OCI-LY3 (cell line): ENCODE measurements at regions not wholly inside any gene's neighbourhood (a gene's known extent, or its start where the extent isn't known, plus 50 kb on each side); places are given as distances from the start of the nearest gene placed in this dataset.

Experiments used
- H2AFZ ChIP-seq: fragments of 200-600, 300-600 bp; shearing (Covaris generic); 2 replicates; pipeline ENCODE4 v1.6.0; 2014; ENCODE audit warnings: antibody characterized with exemption, low read depth, low read length
- H3K27ac ChIP-seq: fragments of 200-600, 300-600 bp; sonication (generic); 2 replicates; pipeline ENCODE4 v1.5.1; 2014; ENCODE audit warnings: mild to moderate bottlenecking, low read length, moderate library complexity, mixed read lengths
- H3K27me3 ChIP-seq: fragments of 200-600, 300-600 bp; sonication (generic); 2 replicates; pipeline ENCODE4 v1.6.1; 2014; ENCODE audit warnings: low read depth, low read length, mixed read lengths
- H3K36me3 ChIP-seq: fragments of 200-600, 300-600 bp; sonication (generic); replicated peaks from 2 replicates; pipeline ENCODE3; 2014; ENCODE audit warnings: low read depth, low read length, mixed read lengths
- H3K4me1 ChIP-seq: fragments of 300-600, 200-600 bp; sonication (generic); 2 replicates; pipeline ENCODE4 v1.6.1; 2014; ENCODE audit warnings: low read length, mixed read lengths
- H3K4me2 ChIP-seq: fragments of 200-600, 300-600 bp; sonication (generic); 2 replicates; pipeline ENCODE4 v1.6.1; 2014; ENCODE audit warnings: low read length, mixed read lengths
- H3K4me3 ChIP-seq: fragments of 300-600, 200-600 bp; sonication (generic); 2 replicates; pipeline ENCODE4 v1.5.1; 2014; ENCODE audit warnings: antibody characterized with exemption, mild to moderate bottlenecking, low read length, moderate library complexity
- H3K79me2 ChIP-seq: fragments of 300-600, 200-600 bp; shearing (Covaris generic); 2 replicates; pipeline ENCODE4 v1.6.1; 2014; ENCODE audit warnings: mild to moderate bottlenecking, low read length, mixed read lengths
- H3K9ac ChIP-seq: fragments of 300-600, 200-600 bp; shearing (Covaris generic); 2 replicates; pipeline ENCODE4 v1.6.0; 2014; ENCODE audit warnings: mild to moderate bottlenecking, low read length, moderate library complexity
- H3K9me3 ChIP-seq: fragments of 200-600, 300-600 bp; shearing (Covaris generic); 2 replicates; pipeline ENCODE4 v1.6.1; 2014; ENCODE audit warnings: low read length, mixed read lengths; ENCODE audit not compliant: insufficient read depth
- H4K20me1 ChIP-seq: fragments of 200-600, 300-600 bp; sonication (generic); 2 replicates; pipeline ENCODE4 v1.6.1; 2016; ENCODE audit warnings: low read length, mixed read lengths; ENCODE audit not compliant: insufficient read depth
- CTCF ChIP-seq: fragments of 200-600, 300-600 bp; sonication (generic); IDR thresholded peaks from 2 replicates; pipeline ENCODE4 v1.5.1; 2014; ENCODE audit warnings: antibody characterized with exemption, low read length, low read depth
- EZH2phosphoT487 ChIP-seq: fragments of 200-600 bp; shearing (Covaris generic); IDR thresholded peaks from 2 replicates; pipeline ENCODE4 v1.6.1; 2018; ENCODE audit warnings: antibody characterized with exemption, mixed run types, low read depth

DNA sequence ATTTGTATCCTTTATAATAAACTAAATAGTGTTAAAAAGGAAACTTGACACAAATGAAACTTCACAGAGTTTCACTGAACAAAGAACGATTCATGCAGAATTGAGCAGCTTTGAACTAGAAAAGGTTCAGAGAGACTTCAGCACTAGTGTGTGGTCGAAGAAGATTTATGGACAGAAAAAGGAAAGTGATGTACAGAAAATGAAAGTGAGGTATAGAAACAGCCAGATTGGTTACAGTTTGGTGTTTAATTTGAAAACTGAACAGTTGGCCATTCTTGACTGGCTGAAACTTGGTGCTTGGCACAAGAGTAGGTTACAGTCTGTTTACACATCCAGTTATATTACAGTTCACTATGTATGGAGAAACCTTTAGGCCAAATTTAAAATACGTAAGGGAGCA, 207.1 kb downstream of the GALC start:
- H3K4me3 ChIP-seq = no peak overlapping the region
- H3K79me2 ChIP-seq = no peaks in the 10 kb centered on the region
- H3K4me1 ChIP-seq = no peaks in the 10 kb centered on the region
- no peak overlapping the region for H3K27ac ChIP-seq
- H3K9ac ChIP-seq = no peak overlapping the region
- no peaks in the 10 kb centered on the region for H3K27me3 ChIP-seq
- H3K36me3 ChIP-seq = no peaks in the 10 kb centered on the region
- no peaks in the 10 kb centered on the region for H4K20me1 ChIP-seq
- H3K9me3 ChIP-seq = no peaks in the 10 kb centered on the region
- no peak overlapping the region for H3K4me2 ChIP-seq
- no peak overlapping the region for H2AFZ ChIP-seq
- no peak for TF ChIP-seq EZH2phosphoT487
- no peak for TF ChIP-seq CTCF

DNA sequence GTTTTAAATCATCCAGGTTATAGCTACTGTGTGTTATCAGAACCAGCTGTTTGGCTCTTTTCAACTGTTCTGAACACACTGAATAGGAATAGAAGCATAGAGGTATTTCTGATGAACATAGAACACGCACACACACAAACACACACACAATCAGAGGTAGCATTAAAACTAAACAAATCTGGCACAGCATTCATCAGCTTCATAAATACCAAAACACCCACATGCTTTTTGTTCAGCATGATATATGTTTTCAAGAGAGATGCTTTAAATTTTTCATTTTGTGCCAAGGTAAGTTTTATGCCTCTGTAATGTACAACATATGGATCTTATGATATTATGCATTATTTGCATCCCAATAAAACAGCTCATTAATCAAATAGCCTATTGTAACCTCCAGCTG, 208.6 kb downstream of the GALC start:
- Histone ChIP-seq H2AFZ (no peak overlapping the region), H3K27me3 (no peaks in the 10 kb centered on the region), H3K9me3 (no peaks in the 10 kb centered on the region), H3K36me3 (no peaks in the 10 kb centered on the region), H3K9ac (no peak overlapping the region), H3K4me2 (no peak overlapping the region), H4K20me1 (no peaks in the 10 kb centered on the region), H3K27ac (no peak overlapping the region), H3K79me2 (no peaks in the 10 kb centered on the region), H3K4me3 (no peak overlapping the region), H3K4me1 (no peaks in the 10 kb centered on the region)
- no peak for TF ChIP-seq EZH2phosphoT487
- TF ChIP-seq CTCF = no peak

GRCh38 chr14:87783071-87783470, 209.9 kb downstream of the GALC start:
- Histone ChIP-seq H3K36me3 (no peaks in the 10 kb centered on the region), H3K4me3 (no peak overlapping the region), H3K9ac (no peak overlapping the region), H3K27ac (no peak overlapping the region), H3K9me3 (no peaks in the 10 kb centered on the region), H2AFZ (no peak overlapping the region), H3K79me2 (no peaks in the 10 kb centered on the region), H3K27me3 (no peaks in the 10 kb centered on the region), H4K20me1 (no peaks in the 10 kb centered on the region), H3K4me2 (no peak overlapping the region), H3K4me1 (no peaks in the 10 kb centered on the region)
- TF ChIP-seq EZH2phosphoT487 = no peak
- no peak for TF ChIP-seq CTCF

GRCh38 chr14:87772854-87773253, 220.1 kb downstream of the GALC start:
- Histone ChIP-seq H4K20me1 (no peaks in the 10 kb centered on the region), H3K36me3 (no peaks in the 10 kb centered on the region), H2AFZ (no peak overlapping the region), H3K4me2 (no peak overlapping the region), H3K27ac (no peak overlapping the region), H3K27me3 (no peaks in the 10 kb centered on the region), H3K9ac (no peak overlapping the region), H3K4me3 (no peak overlapping the region), H3K9me3 (no peaks in the 10 kb centered on the region), H3K79me2 (no peaks in the 10 kb centered on the region), H3K4me1 (peaks cover 9% of the 10 kb centered on the region)
- no peak for TF ChIP-seq EZH2phosphoT487
- TF ChIP-seq CTCF = no peak
